HCT116 (cell line): ENCODE measurements at regions not wholly inside any gene's neighbourhood (a gene's known extent, or its start where the extent isn't known, plus 50 kb on each side); places are given as distances from the start of the nearest gene placed in this dataset.

ENCODE experiments used
- ATAC-seq: fragments of 200-7000 bp; cut with Tn5 transposase; 2 replicates; pipeline ENCODE4 v1.9.1; 2020; ENCODE audit warnings: mild to moderate bottlenecking, moderate library complexity
- BruUV-seq: library from RNA; stranded (reverse); fragments of 400-500 nt; replicated peaks from 2 replicates; lab custom pipeline; 2021; lab: Mats Ljungman, UMichigan
- CTCF ChIA-PET: fragments of 300-600 bp; sonication (Branson Sonifier 250); formaldehyde crosslinking; loops from one replicate; lab custom pipeline; 2021; ENCODE audit warnings: antibody characterized with exemption; lab: Charles Lee
- POLR2A ChIA-PET: fragments of 300-600, 350-600 bp; sonication (Branson Sonifier 250); formaldehyde crosslinking; loops from one replicate; lab custom pipeline; 2021; ENCODE audit warnings: antibody characterized with exemption; lab: Charles Lee
- RAD21 ChIA-PET, 2 experiments: fragments of 300-600 bp; sonication (Branson Sonifier 250); formaldehyde crosslinking; loops; one replicate each; lab custom pipeline; 2023; ENCODE audit warnings: low total read pairs in 2 of 2; ENCODE audit not compliant: uncharacterized antibody in 2 of 2, unreplicated experiment in 2 of 2, low non-redundant PET in 1 of 2; lab: Charles Lee
- DNase-seq: peaks from one replicate; pipeline ENCODE4 v3.0.0-alpha.2; 2010; ENCODE audit warnings: low read depth, low spot score
- H2AFZ ChIP-seq: fragments of 200-600 bp; shearing (Covaris generic), sonication (generic); 2 replicates; pipeline ENCODE4 v1.6.1; 2017; ENCODE audit warnings: low read depth, mixed run types, mixed read lengths, antibody characterized with exemption, low read length; ENCODE audit not compliant: poor library complexity, severe bottlenecking
- H3K27ac ChIP-seq: 2 replicates; pipeline ENCODE4 v1.5.1; 2012; ENCODE audit warnings: low read depth, low read length
- H3K27me3 ChIP-seq: fragments of 200-600 bp; sonication (generic); 2 replicates; pipeline ENCODE4 v1.6.1; 2016; ENCODE audit warnings: mixed run types, low read length, mixed read lengths; ENCODE audit not compliant: insufficient read depth
- H3K36me3 ChIP-seq, 2 experiments: fragments of 200-500 bp in 1 of 2; fragments of 200-600 bp in 1 of 2; sonication (Bioruptor generic) in 1 of 2; sonication (generic) in 1 of 2; 2 replicates each; pipeline versions ENCODE4 v1.5.1 to v1.6.1; 2014 to 2016; ENCODE audit warnings: low read length in 2 of 2, inconsistent platforms in 1 of 2, mixed read lengths in 1 of 2, mixed run types in 1 of 2; ENCODE audit not compliant: insufficient read depth in 2 of 2, control insufficient read depth in 1 of 2
- H3K4me1 ChIP-seq, 2 experiments: fragments of 200-600 bp in 1 of 2; sonication (generic) in 1 of 2; 2 replicates each; pipeline versions ENCODE4 v1.5.1 to v1.6.1; 2012 to 2017; ENCODE audit warnings: low read length in 2 of 2, inconsistent platforms in 1 of 2, mild to moderate bottlenecking in 1 of 2, mixed read lengths in 1 of 2, mixed run types in 1 of 2, moderate library complexity in 1 of 2; ENCODE audit not compliant: insufficient read depth in 2 of 2, control insufficient read depth in 1 of 2
- H3K4me2 ChIP-seq: fragments of 200-600 bp; sonication (generic); 2 replicates; pipeline ENCODE4 v1.6.1; 2017; ENCODE audit warnings: mixed run types, low read length, mixed read lengths
- H3K4me3 ChIP-seq, 2 experiments: fragments of 200-600 bp in 1 of 2; sonication (generic) in 1 of 2; replicated peaks in 1 of 2; 2 replicates each; pipeline ENCODE4 v1.5.1; 2011 to 2016; ENCODE audit warnings: low read length in 2 of 2, control low read depth in 1 of 2, low read depth in 1 of 2, mild to moderate bottlenecking in 1 of 2, mixed read lengths in 1 of 2, mixed run types in 1 of 2
- H3K79me2 ChIP-seq: fragments of 200-600 bp; sonication (generic); 2 replicates; pipeline ENCODE4 v1.6.1; 2017; ENCODE audit warnings: mild to moderate bottlenecking, mixed run types, low read length, moderate library complexity, mixed read lengths; ENCODE audit not compliant: insufficient read depth
- H3K9ac ChIP-seq: fragments of 200-600 bp; sonication (generic); 2 replicates; pipeline ENCODE4 v1.6.1; 2016; ENCODE audit warnings: low read length, mixed read lengths
- H3K9me2 ChIP-seq: fragments of 200-600 bp; sonication (generic), shearing (Covaris generic); 2 replicates; pipeline ENCODE4 v1.6.1; 2017; ENCODE audit warnings: mixed run types, mild to moderate bottlenecking, moderate library complexity; ENCODE audit not compliant: insufficient read depth
- H3K9me3 ChIP-seq, 2 experiments: fragments of 200-500 bp in 1 of 2; fragments of 200-600 bp in 1 of 2; sonication (Bioruptor generic) in 1 of 2; sonication (generic) in 1 of 2; 2 replicates each; pipeline ENCODE4 v1.6.1; 2014 to 2017; ENCODE audit warnings: low read length in 2 of 2, mixed read lengths in 2 of 2, inconsistent platforms in 1 of 2, low read depth in 1 of 2, mild to moderate bottlenecking in 1 of 2, mixed run types in 1 of 2, moderate library complexity in 1 of 2; ENCODE audit not compliant: control insufficient read depth in 1 of 2, insufficient read depth in 1 of 2
- H4K20me1 ChIP-seq: fragments of 200-600 bp; sonication (generic), shearing (Covaris generic); 2 replicates; pipeline ENCODE4 v1.6.1; 2017; ENCODE audit warnings: mixed run types, mild to moderate bottlenecking, moderate library complexity; ENCODE audit not compliant: insufficient read depth
- CBX3 ChIP-seq: IDR thresholded peaks from 2 replicates; pipeline ENCODE4 v1.6.1; 2012; ENCODE audit warnings: low read depth
- CEBPB ChIP-seq: IDR thresholded peaks from 2 replicates; pipeline ENCODE4 v1.6.1; 2012; ENCODE audit warnings: low read depth
- EZH2phosphoT487 ChIP-seq: fragments of 200-600 bp; IDR thresholded peaks from 2 replicates; pipeline ENCODE4 v1.6.1; 2018; ENCODE audit warnings: antibody characterized with exemption, borderline replicate concordance
- FOSL1 ChIP-seq: IDR thresholded peaks from 2 replicates; pipeline ENCODE4 v1.6.1; 2012; ENCODE audit warnings: low read depth
- JUND ChIP-seq: IDR thresholded peaks from 2 replicates; pipeline ENCODE4 v1.6.1; 2012
- SIN3A ChIP-seq: IDR thresholded peaks from 2 replicates; pipeline ENCODE4 v1.6.1; 2012; ENCODE audit warnings: low read depth
- SP1 ChIP-seq: IDR thresholded peaks from 2 replicates; pipeline ENCODE4 v1.6.1; 2012; ENCODE audit warnings: low read depth
- TCF7L2 ChIP-seq: IDR thresholded peaks from 2 replicates; pipeline ENCODE4 v1.7.0; 2011; ENCODE audit warnings: borderline replicate concordance, inconsistent platforms; ENCODE audit not compliant: insufficient read depth, insufficient read length; ENCODE audit errors: extremely low read depth
- YY1 ChIP-seq: IDR thresholded peaks from 2 replicates; pipeline ENCODE4 v1.6.1; 2011; ENCODE audit warnings: low read length, low read depth, moderate library complexity, mild to moderate bottlenecking; ENCODE audit not compliant: insufficient replicate concordance; ENCODE audit errors: extremely low read depth
- ZFX ChIP-seq: fragments of 450-650 bp; IDR thresholded peaks from 2 replicates; pipeline ENCODE4 v1.6.1; 2017
- intact Hi-C: fragments of 100-400 bp; cut with micrococcal nuclease; formaldehyde crosslinking; loops from 2 replicates; pipeline ENCODE4 v1.10.0; 2022
- TF ChIP-seq, protein P1 (sequence below): IDR thresholded peaks from 2 replicates; pipeline ENCODE4 v1.6.1; 2012
- TF ChIP-seq, protein P2 (sequence below): IDR thresholded peaks from 2 replicates; pipeline ENCODE4 v1.6.1; 2012
- TF ChIP-seq, protein P3 (sequence below), 3 experiments: fragments of 200-600 bp in 1 of 3; sonication (generic) in 1 of 3; IDR thresholded peaks in 2 of 3; conservative IDR thresholded peaks in 1 of 3; 2 replicates each; pipeline ENCODE4 v1.5.1; 2012 to 2017; ENCODE audit warnings: low read depth in 2 of 3, low read length in 2 of 3, antibody characterized with exemption in 1 of 3, borderline replicate concordance in 1 of 3, control low read depth in 1 of 3, mild to moderate bottlenecking in 1 of 3, mixed read lengths in 1 of 3, mixed run types in 1 of 3, moderate library complexity in 1 of 3; ENCODE audit not compliant: insufficient read depth in 1 of 3

DNA sequence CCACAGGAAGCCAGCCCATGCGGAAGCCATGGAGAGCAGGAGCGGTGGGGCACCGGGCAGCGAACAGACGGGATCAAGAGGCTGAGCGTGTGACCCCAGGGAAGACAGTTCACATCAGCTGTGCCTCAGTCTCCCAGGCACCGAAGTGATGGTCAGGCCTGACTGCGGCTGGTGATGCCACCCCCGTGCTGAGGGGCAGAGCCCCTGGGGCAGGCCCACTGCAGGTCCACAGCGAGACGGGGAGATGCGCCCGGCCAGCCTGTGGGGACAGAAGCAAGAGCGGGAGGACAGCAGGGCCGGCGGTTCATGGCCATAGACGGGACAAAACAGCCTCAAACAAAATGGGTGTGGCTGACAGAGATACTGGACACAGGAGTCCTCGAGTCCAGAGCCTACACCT lies 93.8 kb downstream of the RIPK4 start:
- CTCF ChIA-PET, result interaction anchor here (1.9 kb wide), 1 partner anchor 61 kb away, joined by 6 read pairs; no protein-coding TSS in a partner anchor
- no peak for DNase-seq

More for the DNA sequence above, 93.8 kb downstream of the RIPK4 start:
- H3K4me1 ChIP-seq, result peaks cover 7% of the 10 kb centered on the region in 2 experiments
- no TSS peak for BruUV-seq
- H3K9me3 ChIP-seq, result no peaks in the 10 kb centered on the region
- H3K27me3 ChIP-seq, result no peaks in the 10 kb centered on the region
- intact Hi-C loops, result no loop called here
- H3K27ac ChIP-seq, result no peak overlapping the region
- POLR2A ChIA-PET, result no interaction called here
- no peaks in the 10 kb centered on the region for H3K9me2 ChIP-seq
- no peak overlapping the region for H3K9ac ChIP-seq
- no peaks in the 10 kb centered on the region for H3K36me3 ChIP-seq
- RAD21 ChIA-PET, result no interaction called here
- no peak overlapping the region for H2AFZ ChIP-seq
- ATAC-seq, result no peak
- no peak for TF ChIP-seq JUND
- TF ChIP-seq, protein P1, sequence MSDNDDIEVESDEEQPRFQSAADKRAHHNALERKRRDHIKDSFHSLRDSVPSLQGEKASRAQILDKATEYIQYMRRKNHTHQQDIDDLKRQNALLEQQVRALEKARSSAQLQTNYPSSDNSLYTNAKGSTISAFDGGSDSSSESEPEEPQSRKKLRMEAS, result no peak
- no peak for TF ChIP-seq CEBPB
- TF ChIP-seq, protein P2, sequence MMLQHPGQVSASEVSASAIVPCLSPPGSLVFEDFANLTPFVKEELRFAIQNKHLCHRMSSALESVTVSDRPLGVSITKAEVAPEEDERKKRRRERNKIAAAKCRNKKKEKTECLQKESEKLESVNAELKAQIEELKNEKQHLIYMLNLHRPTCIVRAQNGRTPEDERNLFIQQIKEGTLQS, result no peak
- TF ChIP-seq FOSL1, result no peak
- TF ChIP-seq, protein P3, sequence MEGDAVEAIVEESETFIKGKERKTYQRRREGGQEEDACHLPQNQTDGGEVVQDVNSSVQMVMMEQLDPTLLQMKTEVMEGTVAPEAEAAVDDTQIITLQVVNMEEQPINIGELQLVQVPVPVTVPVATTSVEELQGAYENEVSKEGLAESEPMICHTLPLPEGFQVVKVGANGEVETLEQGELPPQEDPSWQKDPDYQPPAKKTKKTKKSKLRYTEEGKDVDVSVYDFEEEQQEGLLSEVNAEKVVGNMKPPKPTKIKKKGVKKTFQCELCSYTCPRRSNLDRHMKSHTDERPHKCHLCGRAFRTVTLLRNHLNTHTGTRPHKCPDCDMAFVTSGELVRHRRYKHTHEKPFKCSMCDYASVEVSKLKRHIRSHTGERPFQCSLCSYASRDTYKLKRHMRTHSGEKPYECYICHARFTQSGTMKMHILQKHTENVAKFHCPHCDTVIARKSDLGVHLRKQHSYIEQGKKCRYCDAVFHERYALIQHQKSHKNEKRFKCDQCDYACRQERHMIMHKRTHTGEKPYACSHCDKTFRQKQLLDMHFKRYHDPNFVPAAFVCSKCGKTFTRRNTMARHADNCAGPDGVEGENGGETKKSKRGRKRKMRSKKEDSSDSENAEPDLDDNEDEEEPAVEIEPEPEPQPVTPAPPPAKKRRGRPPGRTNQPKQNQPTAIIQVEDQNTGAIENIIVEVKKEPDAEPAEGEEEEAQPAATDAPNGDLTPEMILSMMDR (IDR thresholded peaks at IDR 0.05 in 2 of 3, conservative IDR thresholded peaks at IDR 0.05 in 1 of 3; ENCODE audit: borderline replicate concordance in 1 of 3, insufficient read depth in 1 of 3, low read depth in 2 of 3, low read length in 2 of 3), result no peak
- TF ChIP-seq YY1, result no peak
- TF ChIP-seq ZFX, result no peak
- no peak for TF ChIP-seq CBX3
- TF ChIP-seq SP1, result no peak
- TF ChIP-seq SIN3A, result no peak
- no peak for TF ChIP-seq TCF7L2
- TF ChIP-seq EZH2phosphoT487, result no peak
- no peak overlapping the region for H3K4me3 ChIP-seq
- no peaks in the 10 kb centered on the region for H3K79me2 ChIP-seq
- H4K20me1 ChIP-seq, result no peaks in the 10 kb centered on the region
- H3K4me2 ChIP-seq, result no peak overlapping the region
